ENCODE measurements at regions not wholly inside any gene's neighbourhood (a gene's known extent, or its start where the extent isn't known, plus 50 kb on each side); places are given as distances from the start of the nearest gene placed in this dataset.
"Not testable (repeated sequence)": the region's sequence is repeated elsewhere in the genome, so short reads cannot be mapped to it uniquely, and the experiment has no call there.

DNA sequence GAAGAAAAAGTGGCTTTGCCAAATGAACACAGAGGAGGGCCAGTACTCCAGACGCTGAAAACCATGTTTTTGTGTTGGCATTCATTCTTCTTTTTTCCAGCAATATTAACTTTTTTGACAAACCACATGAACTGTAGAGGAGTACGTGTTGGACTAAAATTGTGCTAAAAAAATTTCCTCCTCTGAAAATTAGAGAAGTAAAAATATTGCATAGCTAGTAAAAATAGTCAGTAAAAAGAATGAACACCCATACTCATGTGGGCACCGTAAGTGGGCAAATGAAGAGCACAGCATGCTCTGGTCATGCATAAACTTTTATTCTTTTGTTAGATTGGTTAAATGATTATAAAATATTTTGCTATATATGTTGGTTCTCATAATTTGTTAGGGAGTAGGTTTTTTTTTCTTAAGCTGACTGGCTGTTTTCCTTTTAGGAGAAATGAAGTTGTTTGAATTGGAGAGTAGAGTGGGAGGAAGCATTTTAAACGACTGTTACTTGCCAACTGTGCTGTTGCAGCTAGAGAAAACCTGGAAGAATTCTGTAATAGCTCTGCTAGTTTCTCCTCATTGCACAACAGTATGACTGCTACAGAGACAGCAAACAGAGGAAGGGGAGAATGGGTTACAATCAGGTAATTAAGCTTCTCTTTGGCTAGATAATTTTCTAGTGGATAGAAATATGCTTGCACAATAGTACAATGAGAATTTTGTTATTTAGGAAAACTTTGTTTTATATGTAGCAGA lies 222.4 kb downstream of the KCTD12 start:
- DNase-seq (ENCODE audit: low read depth, low spot score) = no peak

DNA sequence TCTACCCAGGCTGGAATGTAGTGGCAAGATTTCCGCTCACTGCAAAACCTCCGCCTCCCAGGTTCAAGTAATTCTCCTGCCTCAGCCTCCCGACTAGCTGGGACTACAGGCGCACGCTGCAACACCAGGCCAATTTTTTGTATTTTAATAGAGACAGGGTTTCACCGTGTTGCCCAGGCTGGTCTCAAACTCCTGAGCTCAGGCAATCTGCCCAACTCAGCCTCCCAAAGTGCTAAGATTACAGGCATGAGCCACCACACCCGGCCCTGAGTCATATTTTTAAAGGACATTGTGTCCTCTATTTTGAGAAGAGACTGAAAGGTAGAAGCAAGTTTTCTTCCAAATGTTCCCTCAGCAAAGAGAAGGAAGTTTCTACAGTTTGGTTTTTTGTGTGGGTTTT lies 227.1 kb downstream of the KCTD12 start:
- DNase-seq (ENCODE audit: low read depth, low spot score) = not testable (repeated sequence)

DNA sequence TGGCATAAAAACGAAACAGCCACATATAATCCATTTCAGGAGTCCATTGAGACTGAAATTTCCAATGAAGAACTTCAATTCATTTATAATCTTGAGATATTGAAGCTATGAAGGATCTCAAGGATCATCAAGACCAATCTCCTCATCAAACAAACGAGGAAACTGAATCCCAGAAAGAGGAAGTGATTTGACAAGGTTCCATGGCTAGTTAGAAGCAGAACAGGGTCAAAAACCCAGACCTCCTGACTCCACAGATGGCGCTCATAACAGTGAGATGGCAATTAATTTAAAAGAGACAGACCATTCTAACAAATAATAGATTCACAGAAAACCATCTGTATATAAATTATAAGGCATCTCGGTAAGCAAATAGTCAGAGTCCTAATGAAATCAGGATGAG lies 229.7 kb downstream of the KCTD12 start:
- no peak for DNase-seq (ENCODE audit: low read depth, low spot score)

DNA sequence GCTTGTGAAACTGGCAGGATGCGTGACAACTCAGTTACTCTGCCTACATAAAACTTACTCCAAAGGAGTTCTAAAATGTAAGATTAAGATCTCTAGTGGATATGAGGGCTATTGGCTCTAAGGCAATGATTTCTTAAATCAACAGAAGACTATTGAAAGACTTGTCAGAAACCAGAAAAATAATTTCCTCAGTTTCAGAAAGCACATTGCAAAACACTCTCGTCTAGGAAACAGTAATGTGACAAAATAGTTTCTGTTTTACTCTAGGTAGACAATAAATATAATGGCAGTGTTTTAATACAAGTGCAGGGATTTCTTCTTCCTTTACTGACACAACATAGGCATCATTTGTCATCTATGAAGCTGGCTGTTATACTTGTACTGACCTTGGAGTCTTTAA lies 230.1 kb downstream of the KCTD12 start:
- DNase-seq (ENCODE audit: low read depth, low spot score) = no peak

DNA sequence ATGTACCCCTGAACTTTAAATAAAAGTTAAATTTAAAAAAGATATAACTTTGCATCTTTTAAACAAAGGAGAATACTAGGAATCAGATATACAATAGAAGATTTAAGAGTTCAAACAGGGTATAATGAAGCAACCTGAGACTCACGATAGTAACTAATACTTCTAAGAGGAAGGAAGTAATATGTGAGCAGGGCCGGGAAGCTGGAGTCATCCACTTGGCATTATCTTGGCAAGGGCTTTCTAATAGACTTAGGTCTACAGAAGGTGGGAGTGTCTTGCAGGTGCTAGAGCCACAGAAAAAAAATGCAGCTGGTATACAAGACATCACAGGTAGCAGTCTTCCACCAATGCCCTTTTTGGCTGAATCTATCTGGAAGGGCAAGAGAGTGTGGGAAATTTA lies 231.9 kb downstream of the KCTD12 start:
- DNase-seq (ENCODE audit: low read depth, low spot score) = no peak

DNA sequence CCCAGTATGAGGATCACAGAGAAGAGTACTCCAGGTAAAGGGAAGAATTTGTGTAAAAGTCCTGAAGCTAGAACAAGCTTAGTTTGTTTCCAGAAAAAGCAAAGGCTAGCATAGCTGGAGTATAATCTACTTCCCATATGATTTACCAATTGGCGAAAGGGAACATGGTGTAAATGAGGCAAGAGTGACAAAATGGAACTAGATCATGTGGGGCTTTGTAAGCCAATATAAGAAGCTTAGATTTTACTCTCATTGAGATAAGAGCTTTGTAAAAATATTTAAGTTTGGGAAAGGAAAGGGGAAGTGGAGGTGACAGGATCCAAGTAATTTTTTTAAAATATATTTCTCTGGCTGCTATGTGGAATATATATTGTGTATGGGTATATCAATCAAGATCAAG lies 234.9 kb downstream of the KCTD12 start:
- DNase-seq (ENCODE audit: low read depth, low spot score) = no peak

DNA sequence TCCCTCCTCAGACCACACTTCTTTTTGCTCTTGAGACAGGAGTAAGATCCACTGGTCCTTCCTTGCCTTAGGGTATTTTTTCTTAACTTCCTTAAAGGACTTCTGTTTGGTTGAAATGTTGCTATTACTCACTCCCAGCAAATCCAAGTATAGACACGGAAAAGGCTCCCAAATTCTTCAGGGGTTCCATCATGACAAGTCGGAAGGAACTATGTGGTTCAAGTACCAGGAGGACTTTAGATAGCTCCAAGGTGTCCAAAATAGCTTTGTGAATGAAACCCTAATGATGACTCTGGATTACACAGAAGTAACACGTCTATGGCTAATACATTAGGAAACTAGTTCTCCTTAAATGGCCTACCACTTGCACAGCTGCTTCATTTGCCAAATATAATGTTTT lies 238.7 kb downstream of the KCTD12 start:
- no peak for DNase-seq (ENCODE audit: low read depth, low spot score)

DNA sequence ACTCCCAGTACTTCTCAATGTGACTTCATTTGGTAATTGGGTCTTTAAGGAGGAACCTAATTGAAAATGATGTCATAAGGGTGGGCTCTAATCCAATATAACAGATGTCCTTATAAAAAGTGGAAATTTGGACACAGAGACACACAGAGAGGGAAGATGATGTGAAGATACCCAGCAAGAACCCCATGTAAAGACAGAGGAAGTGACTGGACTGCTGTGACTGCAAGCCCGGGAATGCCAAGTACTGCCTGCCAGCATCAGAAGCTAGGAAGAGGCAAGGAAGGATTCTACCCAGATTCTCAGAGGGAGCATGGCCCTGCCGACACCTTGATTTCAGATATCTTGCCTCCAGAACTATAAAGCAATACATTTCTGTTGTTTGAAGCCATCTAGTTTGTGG lies 239.3 kb downstream of the KCTD12 start:
- no peak for DNase-seq (ENCODE audit: low read depth, low spot score)

DNA sequence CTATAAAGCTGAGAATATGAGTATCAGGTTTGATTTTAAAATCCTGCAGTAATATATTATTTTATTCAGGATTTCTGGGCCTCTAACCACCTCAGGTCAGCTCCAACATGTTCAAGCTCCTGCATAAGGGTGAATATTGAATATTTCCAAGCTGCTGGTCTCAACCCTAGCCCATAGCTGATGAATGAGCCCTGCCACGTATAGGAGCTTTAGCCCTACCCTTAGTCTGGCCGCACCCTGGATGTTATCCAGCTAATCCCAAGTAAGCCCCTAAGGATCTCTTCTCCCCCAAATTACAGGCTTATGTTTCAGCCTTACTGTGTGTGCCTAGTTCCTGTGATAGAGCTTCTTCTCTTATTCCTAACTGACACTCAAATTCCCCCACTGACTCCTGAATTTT lies 240.6 kb downstream of the KCTD12 start:
- DNase-seq (ENCODE audit: low read depth, low spot score) = no peak

DNA sequence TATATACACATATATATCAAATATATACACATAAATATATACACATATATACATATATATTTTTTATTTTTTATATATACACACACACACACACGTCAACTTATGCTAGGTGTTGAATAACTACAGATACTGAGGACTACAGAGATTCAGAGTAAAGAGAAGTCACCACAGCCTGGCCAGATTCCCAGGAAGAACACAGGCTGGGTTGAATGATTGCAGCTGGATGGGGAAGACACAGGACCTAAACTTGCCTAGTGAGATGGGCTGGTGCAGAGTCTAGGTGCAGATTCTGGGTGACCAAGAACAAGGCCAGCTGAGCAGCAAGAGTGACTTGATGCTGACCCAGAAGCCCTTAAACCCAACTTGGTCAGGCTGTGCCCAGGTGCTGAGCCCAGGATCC lies 241.3 kb downstream of the KCTD12 start:
- no peak for DNase-seq (ENCODE audit: low read depth, low spot score)

DNA sequence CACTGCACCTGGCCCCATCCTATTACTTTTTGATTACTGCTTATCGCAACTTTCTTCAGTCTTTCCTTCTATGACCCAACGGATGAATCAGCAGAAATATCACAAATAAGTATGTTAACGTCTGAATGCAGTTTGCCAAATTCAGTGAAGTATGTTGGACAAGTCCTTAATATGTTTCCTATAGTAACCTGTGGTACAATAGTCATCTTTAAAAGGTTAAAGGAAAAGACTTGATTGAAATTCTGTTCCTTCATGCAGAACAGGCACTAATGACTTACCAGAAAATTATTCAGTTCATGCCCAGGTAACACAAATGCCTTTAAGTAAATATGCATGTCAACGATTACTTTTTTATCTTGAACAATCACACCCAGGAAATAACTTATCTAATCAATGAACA lies 242.6 kb downstream of the KCTD12 start:
- no peak for DNase-seq (ENCODE audit: low read depth, low spot score)

DNA sequence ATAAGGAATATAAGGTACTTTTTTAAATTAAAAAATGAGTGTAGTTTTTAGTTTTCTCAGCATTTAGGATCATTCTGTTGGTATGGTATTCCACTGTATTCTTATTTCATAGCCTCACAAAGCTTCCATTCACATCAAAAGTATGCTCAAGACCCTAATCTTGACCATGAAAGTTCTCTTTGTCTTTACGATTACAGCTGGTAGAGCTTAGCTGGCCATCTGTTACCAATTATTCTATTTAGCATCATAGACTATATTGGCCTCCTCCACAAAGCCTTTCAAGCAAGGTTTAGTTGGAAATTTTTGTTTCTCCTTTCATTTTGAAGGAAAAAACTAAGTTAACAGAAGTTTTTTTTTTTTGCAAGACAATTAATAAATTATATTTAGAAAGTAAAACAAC lies 245.1 kb downstream of the KCTD12 start:
- no peak for DNase-seq (ENCODE audit: low read depth, low spot score)

DNA sequence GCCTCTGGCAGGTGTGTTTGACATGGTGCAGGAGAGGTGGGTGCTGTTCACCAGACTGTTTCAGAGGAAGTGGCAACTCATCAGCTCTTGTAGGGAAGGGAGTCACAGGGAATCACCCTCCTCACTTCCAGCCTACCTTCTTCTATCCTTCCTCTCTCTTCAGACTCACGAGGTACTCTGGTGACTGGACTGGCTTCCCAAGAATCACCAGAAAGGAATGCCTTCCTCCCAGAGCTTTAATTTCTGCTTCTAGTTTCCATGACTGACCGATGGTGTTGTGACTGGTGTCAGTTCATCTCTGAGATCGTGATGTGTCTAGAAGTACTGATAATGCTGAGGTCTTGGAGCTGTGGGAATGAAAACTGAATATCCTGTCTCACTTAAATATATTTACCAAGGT lies 247.3 kb downstream of the KCTD12 start:
- DNase-seq (ENCODE audit: low read depth, low spot score) = no peak

DNA sequence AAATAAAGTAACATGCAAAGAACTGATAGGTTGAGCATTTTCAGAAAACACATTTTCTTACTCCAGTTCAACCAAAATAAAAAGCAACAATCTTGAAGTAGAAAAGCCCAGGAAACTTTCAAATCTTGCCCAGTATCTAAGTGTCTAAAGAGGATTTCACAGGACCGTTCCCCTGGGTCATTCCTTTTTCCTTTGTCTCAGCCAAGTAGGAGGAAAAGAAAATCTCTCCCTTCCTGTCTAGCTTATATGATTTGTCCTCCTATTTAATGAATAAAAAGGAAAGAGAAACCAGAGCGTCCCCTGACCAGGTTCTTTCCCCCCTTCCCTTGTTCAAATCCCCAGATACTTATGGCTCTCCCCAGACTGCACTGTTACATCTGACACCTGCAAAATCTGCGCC lies 248.0 kb downstream of the KCTD12 start:
- DNase-seq (ENCODE audit: low read depth, low spot score) = no peak

DNA sequence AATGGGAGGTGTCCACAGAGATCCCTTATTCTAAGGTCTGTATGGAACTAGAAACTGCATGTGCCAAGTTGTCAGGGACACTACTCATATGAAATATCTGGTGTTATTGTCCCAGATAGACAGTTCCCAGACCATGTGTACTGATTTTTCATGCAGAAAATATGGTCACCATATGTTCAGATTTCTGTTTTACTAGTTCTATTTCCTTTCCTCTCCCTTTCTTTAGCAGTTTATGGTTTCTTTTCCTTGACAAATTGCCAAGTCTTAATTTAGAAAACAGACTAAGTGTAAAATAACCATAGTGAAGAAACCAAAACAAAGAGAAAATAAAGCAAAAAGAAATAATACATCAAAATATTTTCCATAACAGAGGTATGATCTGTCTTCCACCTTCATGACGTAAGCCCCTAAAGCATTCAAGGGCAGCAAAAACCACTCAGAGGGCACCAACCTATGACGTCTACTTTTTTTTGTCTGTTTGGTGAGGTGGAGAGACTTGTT lies 248.5 kb downstream of the KCTD12 start:
- no peak for DNase-seq (ENCODE audit: low read depth, low spot score)

DNA sequence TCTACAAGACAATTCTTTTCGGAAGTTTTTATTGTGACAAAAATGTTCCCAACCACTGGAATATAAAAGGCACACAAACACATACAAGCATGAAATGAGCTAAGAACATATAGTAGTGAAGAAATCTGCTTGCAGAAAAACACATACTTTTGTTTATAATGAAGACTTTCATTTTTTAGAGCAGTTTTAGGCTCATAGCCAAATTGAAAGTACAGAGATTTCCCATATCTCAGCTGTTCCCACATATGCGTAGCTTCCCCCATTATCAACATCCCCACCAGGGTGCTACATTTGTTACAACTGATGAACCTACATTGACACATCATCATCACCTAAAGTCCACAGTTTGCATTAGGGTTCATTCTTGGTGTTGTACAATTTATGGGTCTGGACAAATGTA lies 249.4 kb downstream of the KCTD12 start:
- DNase-seq (ENCODE audit: low read depth, low spot score) = no peak

DNA sequence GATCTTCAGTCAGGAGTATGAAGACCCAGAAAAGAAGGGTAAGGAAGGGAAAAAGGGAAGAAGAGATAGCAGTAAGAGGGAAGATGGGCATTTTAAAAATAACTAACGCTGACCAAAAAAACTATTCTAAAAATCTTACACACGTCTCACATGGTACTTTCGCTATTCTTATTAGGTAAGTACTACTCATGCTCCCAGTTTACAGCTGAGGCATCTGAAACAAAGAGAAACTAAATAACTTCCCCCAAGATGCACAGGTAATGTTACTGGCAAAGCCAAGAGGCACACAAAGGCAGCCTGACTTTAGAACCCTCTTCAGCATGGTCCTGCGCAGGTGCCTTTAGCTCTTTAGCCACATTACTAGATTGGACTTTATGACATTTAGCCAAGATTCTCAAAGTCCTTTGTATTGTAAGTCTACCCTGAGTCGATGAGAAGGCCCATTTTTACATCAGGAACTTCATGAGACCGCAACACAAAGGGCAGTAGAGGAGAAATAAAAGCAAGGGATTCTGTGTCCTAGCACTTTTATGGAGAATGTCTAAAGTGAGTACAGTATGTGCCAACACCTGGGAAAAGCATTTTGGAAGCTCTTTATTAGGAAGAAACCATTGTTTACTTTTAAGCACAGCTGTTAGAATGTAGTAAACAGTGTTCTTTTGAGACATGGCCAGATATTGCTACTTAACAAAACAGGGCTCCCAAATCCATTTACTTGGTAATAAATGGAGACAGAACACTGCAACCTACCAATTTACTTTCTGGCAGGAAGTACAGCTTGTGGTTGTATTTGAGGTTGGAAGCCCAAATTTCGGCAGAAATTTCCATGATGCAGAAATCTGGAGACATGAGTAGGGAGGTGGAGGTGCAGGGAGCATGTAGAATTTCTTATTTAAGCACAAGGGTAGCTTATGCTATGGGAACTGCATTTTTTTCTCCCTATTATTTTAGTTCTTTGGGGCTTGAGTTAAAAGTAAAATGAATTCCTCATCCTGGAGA lies 250.7 kb downstream of the KCTD12 start:
- DNase-seq (ENCODE audit: low read depth, low spot score) = no peak

DNA sequence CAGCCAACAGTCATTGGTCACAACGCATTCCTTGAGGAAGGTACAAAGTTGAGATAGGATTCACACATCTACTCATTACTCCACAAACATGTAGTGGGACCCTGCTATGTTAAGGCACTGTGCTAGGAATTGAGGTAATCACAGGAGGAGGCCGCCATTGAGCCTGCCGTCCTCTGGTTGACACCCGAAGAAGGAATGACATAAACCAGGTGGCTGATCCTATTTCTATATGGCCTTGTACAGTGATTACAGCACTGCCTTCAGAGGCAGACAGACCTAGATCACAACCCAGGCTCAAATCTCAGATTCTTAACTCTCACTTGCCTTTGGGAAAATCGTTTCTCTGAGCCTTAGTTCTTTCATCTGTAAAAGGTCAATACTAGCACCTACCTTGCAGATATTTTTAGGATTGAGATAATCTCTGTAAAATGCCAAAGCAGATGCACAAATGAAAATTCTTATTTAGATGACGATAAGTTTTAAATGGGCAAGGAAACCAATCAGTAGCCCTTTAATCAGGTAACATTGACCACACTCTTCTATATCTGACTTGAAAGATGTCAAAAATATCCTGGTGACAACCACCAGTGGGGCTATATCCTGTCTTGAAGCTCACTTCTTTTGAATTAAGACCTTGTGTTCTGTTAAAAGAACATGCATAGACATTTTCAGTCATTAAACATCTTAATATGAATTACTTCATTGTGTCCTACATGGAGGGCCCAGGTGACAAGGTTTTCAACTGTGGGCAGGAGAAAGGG lies 251.6 kb downstream of the KCTD12 start:
- DNase-seq (ENCODE audit: low read depth, low spot score) = no peak

DNA sequence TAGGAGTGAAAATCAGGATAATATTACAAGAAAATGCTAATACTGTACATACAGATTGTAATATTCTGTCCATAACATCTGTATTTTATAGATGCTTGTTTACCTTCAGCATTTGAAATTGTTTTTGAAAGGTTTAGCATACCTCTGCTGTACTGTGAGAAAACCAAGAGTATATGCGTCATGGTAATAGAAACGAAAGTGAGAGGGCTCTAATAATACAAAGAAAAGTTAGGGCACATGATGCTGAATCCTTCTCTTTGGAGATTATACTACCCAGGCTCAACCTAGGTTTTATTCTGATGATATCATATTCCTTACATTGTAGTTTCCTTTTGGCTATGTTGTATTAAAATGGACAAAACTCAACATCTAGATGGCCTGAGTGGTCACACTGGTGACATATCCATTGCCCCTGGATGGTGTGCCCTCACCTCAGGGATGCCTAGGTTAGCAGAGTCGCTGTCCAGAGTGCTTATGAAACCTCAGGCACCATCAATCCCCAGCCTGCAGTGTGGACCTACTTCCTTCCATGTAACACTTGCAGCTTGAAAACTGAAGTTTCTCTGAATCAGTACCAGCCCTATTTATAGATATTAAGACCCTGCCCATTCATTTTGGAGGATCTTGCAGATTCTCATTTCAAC lies 253.7 kb downstream of the KCTD12 start:
- no peak for DNase-seq (ENCODE audit: low read depth, low spot score)

DNA sequence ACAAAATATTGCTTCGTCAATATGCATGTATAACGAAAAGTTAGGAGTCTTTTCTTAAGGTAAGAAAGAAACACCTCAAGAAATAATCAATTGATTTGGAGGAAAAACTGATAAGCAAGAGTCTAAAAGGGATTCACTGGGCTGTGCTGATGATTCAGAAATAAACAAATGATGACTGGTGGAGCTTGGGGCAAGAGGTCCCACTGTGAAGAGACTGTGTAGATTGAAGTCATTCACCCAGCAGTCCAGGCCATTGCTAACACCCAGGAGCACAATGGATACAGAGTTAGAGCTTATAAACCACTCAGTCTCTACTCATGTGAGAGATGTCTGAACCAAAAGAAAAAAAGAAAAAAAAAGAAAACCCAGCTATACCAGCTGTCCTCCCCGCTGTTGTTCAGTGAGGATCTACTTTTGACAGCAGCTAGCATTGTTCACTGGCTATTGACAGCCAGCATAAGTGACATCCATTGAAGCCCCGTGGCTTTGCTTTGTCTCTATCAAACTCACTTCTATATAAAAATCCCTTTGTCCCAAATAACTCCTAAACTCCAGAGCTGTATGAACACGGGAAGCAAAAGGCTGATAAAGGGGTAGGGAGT lies 255.5 kb downstream of the KCTD12 start:
- no peak for DNase-seq (ENCODE audit: low read depth, low spot score)

Data from astrocyte of the hippocampus (primary cell).